ENCODE measurements at regions not wholly inside any gene's neighbourhood (a gene's known extent, or its start where the extent isn't known, plus 50 kb on each side); places are given as distances from the start of the nearest gene placed in this dataset.
"Not testable (repeated sequence)": the region's sequence is repeated elsewhere in the genome, so short reads cannot be mapped to it uniquely, and the experiment has no call there.

GRCh38 chr1:224811564-224811963 lies 117.9 kb upstream of the DNAH14 start:
- Histone ChIP-seq H3K9ac (ENCODE audit: low read length in 5 of 5) (no peak overlapping the region), H3K9me3 (ENCODE audit: control insufficient read depth in 5 of 5, low read length in 5 of 5) (peaks cover 0 to 7% (median 4%) of the 10 kb centered on the region in 5 donors), H3K36me3 (ENCODE audit: control insufficient read depth in 5 of 5, insufficient read depth in 5 of 5, low read length in 5 of 5) (no peaks in the 10 kb centered on the region), H3K27ac (ENCODE audit: low read depth, low read length) (no peak overlapping the region), H3K4me1 (ENCODE audit: control insufficient read depth in 5 of 5, insufficient read depth in 5 of 5, low read length in 5 of 5) (no peaks in the 10 kb centered on the region), H3K4me3 (ENCODE audit: low read depth in 1 of 5, low read length in 5 of 5) (no peak overlapping the region), H3K27me3 (ENCODE audit: control insufficient read depth in 5 of 5, insufficient read depth in 4 of 5, low read length in 5 of 5) (no peaks in the 10 kb centered on the region)

GRCh38 chr1:224815647-224816046 lies 113.8 kb upstream of the DNAH14 start:
- peaks cover 0 to 8% (median 5%) of the 10 kb centered on the region in 5 donors for H3K9me3 ChIP-seq (ENCODE audit: control insufficient read depth in 5 of 5, low read length in 5 of 5)
- no peak overlapping the region for H3K27ac ChIP-seq (ENCODE audit: low read depth, low read length)
- no peak overlapping the region for H3K9ac ChIP-seq (ENCODE audit: low read length in 5 of 5)
- H3K4me1 ChIP-seq (ENCODE audit: control insufficient read depth in 5 of 5, insufficient read depth in 5 of 5, low read length in 5 of 5) = no peaks in the 10 kb centered on the region
- no peak overlapping the region for H3K4me3 ChIP-seq (ENCODE audit: low read depth in 1 of 5, low read length in 5 of 5)
- H3K27me3 ChIP-seq (ENCODE audit: control insufficient read depth in 5 of 5, insufficient read depth in 4 of 5, low read length in 5 of 5) = no peaks in the 10 kb centered on the region
- H3K36me3 ChIP-seq (ENCODE audit: control insufficient read depth in 5 of 5, insufficient read depth in 5 of 5, low read length in 5 of 5) = no peaks in the 10 kb centered on the region

GRCh38 chr1:224816062-224816461 lies 113.4 kb upstream of the DNAH14 start:
- Histone ChIP-seq H3K9ac (ENCODE audit: low read length in 5 of 5) (no peak overlapping the region), H3K9me3 (ENCODE audit: control insufficient read depth in 5 of 5, low read length in 5 of 5) (peaks cover 0 to 9% (median 7%) of the 10 kb centered on the region in 5 donors), H3K27ac (ENCODE audit: low read depth, low read length) (no peak overlapping the region), H3K27me3 (ENCODE audit: control insufficient read depth in 5 of 5, insufficient read depth in 4 of 5, low read length in 5 of 5) (no peaks in the 10 kb centered on the region), H3K4me3 (ENCODE audit: low read depth in 1 of 5, low read length in 5 of 5) (no peak overlapping the region), H3K36me3 (ENCODE audit: control insufficient read depth in 5 of 5, insufficient read depth in 5 of 5, low read length in 5 of 5) (no peaks in the 10 kb centered on the region), H3K4me1 (ENCODE audit: control insufficient read depth in 5 of 5, insufficient read depth in 5 of 5, low read length in 5 of 5) (no peaks in the 10 kb centered on the region)

- no peaks in the 10 kb centered on the region for H3K27me3 ChIP-seq (ENCODE audit: control insufficient read depth in 5 of 5, insufficient read depth in 4 of 5, low read length in 5 of 5)
- H3K27ac ChIP-seq (ENCODE audit: low read depth, low read length) = no peak overlapping the region
- H3K9ac ChIP-seq (ENCODE audit: low read length in 5 of 5) = no peak overlapping the region
- no peak overlapping the region for H3K4me3 ChIP-seq (ENCODE audit: low read depth in 1 of 5, low read length in 5 of 5)
- no peaks in the 10 kb centered on the region for H3K36me3 ChIP-seq (ENCODE audit: control insufficient read depth in 5 of 5, insufficient read depth in 5 of 5, low read length in 5 of 5)
- H3K9me3 ChIP-seq (ENCODE audit: control insufficient read depth in 5 of 5, low read length in 5 of 5) = peaks cover 0 to 11% (median 10%) of the 10 kb centered on the region in 5 donors
- H3K4me1 ChIP-seq (ENCODE audit: control insufficient read depth in 5 of 5, insufficient read depth in 5 of 5, low read length in 5 of 5) = no peaks in the 10 kb centered on the region
Observed at GRCh38 chr1:224817382-224817781, 112.1 kb upstream of the DNAH14 start.

- H3K9me3 ChIP-seq (ENCODE audit: control insufficient read depth in 5 of 5, low read length in 5 of 5) = peaks cover 0 to 13% (median 8%) of the 10 kb centered on the region in 5 donors
- no peaks in the 10 kb centered on the region for H3K4me1 ChIP-seq (ENCODE audit: control insufficient read depth in 5 of 5, insufficient read depth in 5 of 5, low read length in 5 of 5)
Observed at GRCh38 chr1:224819861-224820260, 109.6 kb upstream of the DNAH14 start.

GRCh38 chr1:224820341-224820740 lies 109.1 kb upstream of the DNAH14 start:
- Histone ChIP-seq H3K27me3 (ENCODE audit: control insufficient read depth in 5 of 5, insufficient read depth in 4 of 5, low read length in 5 of 5) (no peaks in the 10 kb centered on the region), H3K27ac (ENCODE audit: low read depth, low read length) (no peak overlapping the region), H3K9ac (ENCODE audit: low read length in 5 of 5) (no peak overlapping the region), H3K9me3 (ENCODE audit: control insufficient read depth in 5 of 5, low read length in 5 of 5) (peaks cover 0 to 13% (median 8%) of the 10 kb centered on the region in 5 donors), H3K4me1 (ENCODE audit: control insufficient read depth in 5 of 5, insufficient read depth in 5 of 5, low read length in 5 of 5) (no peaks in the 10 kb centered on the region), H3K4me3 (ENCODE audit: low read depth in 1 of 5, low read length in 5 of 5) (no peak overlapping the region), H3K36me3 (ENCODE audit: control insufficient read depth in 5 of 5, insufficient read depth in 5 of 5, low read length in 5 of 5) (no peaks in the 10 kb centered on the region)

More at GRCh38 chr1:224819861-224820260, 109.6 kb upstream of the DNAH14 start:
- H3K27me3 ChIP-seq (ENCODE audit: control insufficient read depth in 5 of 5, insufficient read depth in 4 of 5, low read length in 5 of 5) = no peaks in the 10 kb centered on the region
- H3K4me3 ChIP-seq (ENCODE audit: low read depth in 1 of 5, low read length in 5 of 5) = no peak overlapping the region
- H3K9ac ChIP-seq (ENCODE audit: low read length in 5 of 5) = no peak overlapping the region
- H3K36me3 ChIP-seq (ENCODE audit: control insufficient read depth in 5 of 5, insufficient read depth in 5 of 5, low read length in 5 of 5) = no peaks in the 10 kb centered on the region
- no peak overlapping the region for H3K27ac ChIP-seq (ENCODE audit: low read depth, low read length)

- H3K9ac ChIP-seq (ENCODE audit: low read length in 5 of 5); H3K4me1 ChIP-seq (ENCODE audit: control insufficient read depth in 5 of 5, insufficient read depth in 5 of 5, low read length in 5 of 5); H3K27ac ChIP-seq (ENCODE audit: low read depth, low read length); H3K27me3 ChIP-seq (ENCODE audit: control insufficient read depth in 5 of 5, insufficient read depth in 4 of 5, low read length in 5 of 5); H3K36me3 ChIP-seq (ENCODE audit: control insufficient read depth in 5 of 5, insufficient read depth in 5 of 5, low read length in 5 of 5); H3K4me3 ChIP-seq (ENCODE audit: low read depth in 1 of 5, low read length in 5 of 5): not testable (repeated sequence)
- H3K9me3 ChIP-seq (ENCODE audit: control insufficient read depth in 5 of 5, low read length in 5 of 5) = peaks cover 0 to 13% (median 8%) of the 10 kb centered on the region in 5 donors
Observed at GRCh38 chr1:224821751-224822150, 107.7 kb upstream of the DNAH14 start.

- peaks cover 0 to 2% (median 0%) of the 10 kb centered on the region in 5 donors for H3K27me3 ChIP-seq (ENCODE audit: control insufficient read depth in 5 of 5, insufficient read depth in 4 of 5, low read length in 5 of 5)
- H3K36me3 ChIP-seq (ENCODE audit: control insufficient read depth in 5 of 5, insufficient read depth in 5 of 5, low read length in 5 of 5) = no peaks in the 10 kb centered on the region
- peaks cover 0 to 13% (median 8%) of the 10 kb centered on the region in 5 donors for H3K9me3 ChIP-seq (ENCODE audit: control insufficient read depth in 5 of 5, low read length in 5 of 5)
- H3K9ac ChIP-seq (ENCODE audit: low read length in 5 of 5) = no peak overlapping the region
- no peak overlapping the region for H3K27ac ChIP-seq (ENCODE audit: low read depth, low read length)
- H3K4me3 ChIP-seq (ENCODE audit: low read depth in 1 of 5, low read length in 5 of 5) = no peak overlapping the region
- peaks cover 0 to 2% (median 0%) of the 10 kb centered on the region in 5 donors for H3K4me1 ChIP-seq (ENCODE audit: control insufficient read depth in 5 of 5, insufficient read depth in 5 of 5, low read length in 5 of 5)
Observed at GRCh38 chr1:224825525-224826000, 103.9 kb upstream of the DNAH14 start.

- H3K27ac ChIP-seq (ENCODE audit: low read depth, low read length) = no peak overlapping the region
- peaks cover 0 to 17% (median 8%) of the 10 kb centered on the region in 5 donors for H3K4me1 ChIP-seq (ENCODE audit: control insufficient read depth in 5 of 5, insufficient read depth in 5 of 5, low read length in 5 of 5)
- H3K27me3 ChIP-seq (ENCODE audit: control insufficient read depth in 5 of 5, insufficient read depth in 4 of 5, low read length in 5 of 5) = peaks cover 0 to 2% (median 0%) of the 10 kb centered on the region in 5 donors
- no peak overlapping the region for H3K4me3 ChIP-seq (ENCODE audit: low read depth in 1 of 5, low read length in 5 of 5)
- no peaks in the 10 kb centered on the region for H3K36me3 ChIP-seq (ENCODE audit: control insufficient read depth in 5 of 5, insufficient read depth in 5 of 5, low read length in 5 of 5)
- H3K9me3 ChIP-seq (ENCODE audit: control insufficient read depth in 5 of 5, low read length in 5 of 5) = peaks cover 0 to 17% (median 11%) of the 10 kb centered on the region in 5 donors
- no peak overlapping the region for H3K9ac ChIP-seq (ENCODE audit: low read length in 5 of 5)
Observed at GRCh38 chr1:224828691-224829090, 100.8 kb upstream of the DNAH14 start.

- Histone ChIP-seq H3K36me3 (ENCODE audit: control insufficient read depth in 5 of 5, insufficient read depth in 5 of 5, low read length in 5 of 5) (no peaks in the 10 kb centered on the region), H3K4me1 (ENCODE audit: control insufficient read depth in 5 of 5, insufficient read depth in 5 of 5, low read length in 5 of 5) (peaks cover 0 to 17% (median 8%) of the 10 kb centered on the region in 5 donors), H3K9ac (ENCODE audit: low read length in 5 of 5) (no peak overlapping the region), H3K27me3 (ENCODE audit: control insufficient read depth in 5 of 5, insufficient read depth in 4 of 5, low read length in 5 of 5) (peaks cover 0 to under 1% (median 0%) of the 10 kb centered on the region in 5 donors), H3K9me3 (ENCODE audit: control insufficient read depth in 5 of 5, low read length in 5 of 5) (peaks cover 0 to 20% (median 14%) of the 10 kb centered on the region in 5 donors), H3K4me3 (ENCODE audit: low read depth in 1 of 5, low read length in 5 of 5) (peak overlapping the region in 1 of 5 donors; percentile 5), H3K27ac (ENCODE audit: low read depth, low read length) (no peak overlapping the region)
Observed at GRCh38 chr1:224831501-224831900, 98.0 kb upstream of the DNAH14 start.

All from subcutaneous abdominal adipose tissue (tissue), 5 donors.